HEK293 (cell line): ENCODE measurements at regions not wholly inside any gene's neighbourhood (a gene's known extent, or its start where the extent isn't known, plus 50 kb on each side); places are given as distances from the start of the nearest gene placed in this dataset.

Experiments
- ATF2 ChIP-seq: fragments of 450-650 bp; formaldehyde crosslinking; IDR thresholded peaks from 2 replicates; pipeline ENCODE4 v1.5.1; 2016; ENCODE audit warnings: missing biosample characterization, missing genetic modification characterization, low read depth
- PRDM6 ChIP-seq: fragments of 450-650 bp; formaldehyde crosslinking; IDR thresholded peaks from 2 replicates; pipeline ENCODE4 v1.5.1; 2017; ENCODE audit warnings: missing biosample characterization, missing genetic modification characterization
- TRIM28 ChIP-seq: IDR thresholded peaks from 2 replicates; pipeline ENCODE4 v1.6.1; 2011; ENCODE audit warnings: low read length, control low read depth, borderline replicate concordance
- ZNF274 ChIP-seq, 2 experiments: fragments of 200-500 bp in 1 of 2; fragments of 450-650 bp in 1 of 2; sonication (Bioruptor generic) in 1 of 2; formaldehyde crosslinking in 1 of 2; IDR thresholded peaks; 2 replicates each; pipeline versions ENCODE4 v1.5.1 to v1.6.1; 2014 to 2016; ENCODE audit warnings: borderline replicate concordance in 1 of 2, inconsistent platforms in 1 of 2, low read length in 1 of 2, missing biosample characterization in 1 of 2, missing genetic modification characterization in 1 of 2
- ZNF302 ChIP-seq: fragments of 450-650 bp; formaldehyde crosslinking; IDR thresholded peaks from 2 replicates; pipeline ENCODE4 v1.5.1; 2016; ENCODE audit warnings: missing biosample characterization, missing genetic modification characterization, low read depth
- ZNF548 ChIP-seq: fragments of 450-650 bp; formaldehyde crosslinking; IDR thresholded peaks from 2 replicates; pipeline ENCODE4 v1.5.1; 2016; ENCODE audit warnings: missing biosample characterization, missing genetic modification characterization
- ZNF776 ChIP-seq: fragments of 450-650 bp; formaldehyde crosslinking; IDR thresholded peaks from 2 replicates; pipeline ENCODE4 v1.5.0; 2017; ENCODE audit warnings: missing biosample characterization, missing genetic modification characterization, borderline replicate concordance
- TF ChIP-seq, protein P1 (sequence below): fragments of 450-650 bp; formaldehyde crosslinking; IDR thresholded peaks from 2 replicates; pipeline ENCODE4 v1.5.1; 2016; ENCODE audit warnings: missing biosample characterization, missing genetic modification characterization
- TF ChIP-seq, protein P2 (sequence below): fragments of 450-650 bp; formaldehyde crosslinking; IDR thresholded peaks from 2 replicates; pipeline ENCODE4 v1.5.1; 2016; ENCODE audit warnings: missing biosample characterization, missing genetic modification characterization
- TF ChIP-seq, protein P3 (sequence below): fragments of 450-650 bp; formaldehyde crosslinking; IDR thresholded peaks from 2 replicates; pipeline ENCODE4 v1.5.1; 2017; ENCODE audit warnings: missing biosample characterization, missing genetic modification characterization

DNA sequence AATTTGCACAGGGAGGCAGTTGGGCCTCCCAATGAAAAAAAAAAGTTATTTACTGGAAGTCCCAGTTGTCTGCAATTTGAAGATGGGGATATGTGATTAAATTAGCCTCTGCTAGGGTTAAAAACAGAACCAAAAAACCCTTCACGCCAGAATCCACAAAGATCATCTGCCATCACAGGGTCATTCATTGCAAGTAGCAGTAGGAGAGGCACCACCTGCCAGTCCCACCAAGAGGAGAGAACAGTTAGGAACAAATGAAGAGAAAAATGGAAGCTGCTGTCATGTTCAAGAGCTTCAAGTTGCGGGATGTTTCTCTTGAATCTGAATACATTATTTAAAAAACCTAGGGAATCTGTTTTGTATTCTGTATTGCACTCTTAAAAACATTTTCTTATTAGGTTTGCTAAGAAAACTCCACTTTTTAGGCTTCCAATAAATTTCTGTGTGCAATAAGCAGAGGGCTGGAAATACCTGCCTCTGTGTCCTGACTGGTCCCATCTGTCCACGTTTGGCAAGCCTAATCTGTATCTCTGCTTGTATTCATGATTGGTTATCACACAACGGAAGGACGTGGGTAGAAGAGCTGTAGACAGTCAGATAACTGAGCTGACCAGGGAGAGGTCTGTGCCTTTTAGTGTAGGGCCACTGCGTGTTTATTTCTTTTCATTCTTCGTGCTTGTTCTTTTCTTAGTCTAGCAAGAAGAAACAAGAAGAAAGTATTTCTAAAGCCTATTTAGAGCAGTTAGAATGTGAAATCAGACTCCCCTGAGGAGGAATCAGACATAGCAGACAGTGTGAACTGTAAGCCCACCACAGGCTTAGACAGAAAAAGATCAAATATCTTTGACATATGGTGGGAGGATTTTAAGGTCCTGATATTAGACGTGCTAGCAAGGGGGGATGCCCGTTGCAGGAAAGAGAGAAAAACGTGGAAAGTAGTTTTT, 630.6 kb upstream of the SEMA6A start:
- TF ChIP-seq ZNF274 (IDR thresholded peaks at IDR 0.05; ENCODE audit: low read length): no peak
- TF ChIP-seq ZNF274 (tag by site-specific recombination; IDR thresholded peaks at IDR 0.05; ENCODE audit: borderline replicate concordance): no peak
- TF ChIP-seq TRIM28: no peak
- TF ChIP-seq, protein P1, sequence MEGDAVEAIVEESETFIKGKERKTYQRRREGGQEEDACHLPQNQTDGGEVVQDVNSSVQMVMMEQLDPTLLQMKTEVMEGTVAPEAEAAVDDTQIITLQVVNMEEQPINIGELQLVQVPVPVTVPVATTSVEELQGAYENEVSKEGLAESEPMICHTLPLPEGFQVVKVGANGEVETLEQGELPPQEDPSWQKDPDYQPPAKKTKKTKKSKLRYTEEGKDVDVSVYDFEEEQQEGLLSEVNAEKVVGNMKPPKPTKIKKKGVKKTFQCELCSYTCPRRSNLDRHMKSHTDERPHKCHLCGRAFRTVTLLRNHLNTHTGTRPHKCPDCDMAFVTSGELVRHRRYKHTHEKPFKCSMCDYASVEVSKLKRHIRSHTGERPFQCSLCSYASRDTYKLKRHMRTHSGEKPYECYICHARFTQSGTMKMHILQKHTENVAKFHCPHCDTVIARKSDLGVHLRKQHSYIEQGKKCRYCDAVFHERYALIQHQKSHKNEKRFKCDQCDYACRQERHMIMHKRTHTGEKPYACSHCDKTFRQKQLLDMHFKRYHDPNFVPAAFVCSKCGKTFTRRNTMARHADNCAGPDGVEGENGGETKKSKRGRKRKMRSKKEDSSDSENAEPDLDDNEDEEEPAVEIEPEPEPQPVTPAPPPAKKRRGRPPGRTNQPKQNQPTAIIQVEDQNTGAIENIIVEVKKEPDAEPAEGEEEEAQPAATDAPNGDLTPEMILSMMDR: no peak
- TF ChIP-seq ZNF302: no peak
- TF ChIP-seq ZNF548: no peak
- no peak for TF ChIP-seq ZNF776 (tag by site-specific recombination)
- TF ChIP-seq PRDM6 (tag by site-specific recombination): no peak
- TF ChIP-seq, protein P2, sequence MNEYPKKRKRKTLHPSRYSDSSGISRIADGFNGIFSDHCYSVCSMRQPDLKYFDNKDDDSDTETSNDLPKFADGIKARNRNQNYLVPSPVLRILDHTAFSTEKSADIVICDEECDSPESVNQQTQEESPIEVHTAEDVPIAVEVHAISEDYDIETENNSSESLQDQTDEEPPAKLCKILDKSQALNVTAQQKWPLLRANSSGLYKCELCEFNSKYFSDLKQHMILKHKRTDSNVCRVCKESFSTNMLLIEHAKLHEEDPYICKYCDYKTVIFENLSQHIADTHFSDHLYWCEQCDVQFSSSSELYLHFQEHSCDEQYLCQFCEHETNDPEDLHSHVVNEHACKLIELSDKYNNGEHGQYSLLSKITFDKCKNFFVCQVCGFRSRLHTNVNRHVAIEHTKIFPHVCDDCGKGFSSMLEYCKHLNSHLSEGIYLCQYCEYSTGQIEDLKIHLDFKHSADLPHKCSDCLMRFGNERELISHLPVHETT (tag by site-specific recombination): no peak
- TF ChIP-seq, protein P3, sequence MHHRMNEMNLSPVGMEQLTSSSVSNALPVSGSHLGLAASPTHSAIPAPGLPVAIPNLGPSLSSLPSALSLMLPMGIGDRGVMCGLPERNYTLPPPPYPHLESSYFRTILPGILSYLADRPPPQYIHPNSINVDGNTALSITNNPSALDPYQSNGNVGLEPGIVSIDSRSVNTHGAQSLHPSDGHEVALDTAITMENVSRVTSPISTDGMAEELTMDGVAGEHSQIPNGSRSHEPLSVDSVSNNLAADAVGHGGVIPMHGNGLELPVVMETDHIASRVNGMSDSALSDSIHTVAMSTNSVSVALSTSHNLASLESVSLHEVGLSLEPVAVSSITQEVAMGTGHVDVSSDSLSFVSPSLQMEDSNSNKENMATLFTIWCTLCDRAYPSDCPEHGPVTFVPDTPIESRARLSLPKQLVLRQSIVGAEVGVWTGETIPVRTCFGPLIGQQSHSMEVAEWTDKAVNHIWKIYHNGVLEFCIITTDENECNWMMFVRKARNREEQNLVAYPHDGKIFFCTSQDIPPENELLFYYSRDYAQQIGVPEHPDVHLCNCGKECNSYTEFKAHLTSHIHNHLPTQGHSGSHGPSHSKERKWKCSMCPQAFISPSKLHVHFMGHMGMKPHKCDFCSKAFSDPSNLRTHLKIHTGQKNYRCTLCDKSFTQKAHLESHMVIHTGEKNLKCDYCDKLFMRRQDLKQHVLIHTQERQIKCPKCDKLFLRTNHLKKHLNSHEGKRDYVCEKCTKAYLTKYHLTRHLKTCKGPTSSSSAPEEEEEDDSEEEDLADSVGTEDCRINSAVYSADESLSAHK (tag by site-specific recombination): no peak
- no peak for TF ChIP-seq ATF2 (tag by site-specific recombination)
